K562 (cell line): ENCODE measurements at regions not wholly inside any gene's neighbourhood (a gene's known extent, or its start where the extent isn't known, plus 50 kb on each side); places are given as distances from the start of the nearest gene placed in this dataset.

Experiments used
- ATAC-seq: fragments of 200-7000 bp; cut with Tn5 transposase; 3 replicates; pipeline ENCODE4 v1.9.1; 2020; ENCODE audit warnings: moderate library complexity
- BruUV-seq: library from RNA; stranded (reverse); fragments of 400-500 nt; replicated peaks from 2 replicates; lab custom pipeline; 2021; lab: Mats Ljungman, UMichigan
- CTCF ChIA-PET: fragments of 300-600 bp; formaldehyde crosslinking; extraction: SDS; loops from one replicate; lab custom pipeline; 2021; ENCODE audit warnings: low intra/inter-chr PET ratio; lab: Yijun Ruan, JAX
- POLR2A ChIA-PET: fragments of 300-600, 350-650 bp; sonication (Branson Sonifier 250); formaldehyde crosslinking; extraction: SDS; loops from one replicate; lab custom pipeline; 2021; ENCODE audit warnings: antibody characterized with exemption, inconsistent platforms; lab: Yijun Ruan, JAX
- DNase-seq, 4 experiments: peaks; one replicate each; pipeline versions ENCODE4 v3.0.0 to v3.0.0-alpha.2; 2011 to 2018; ENCODE audit warnings: low spot score in 3 of 4, mixed read lengths in 3 of 4; ENCODE audit errors: extremely low read depth in 1 of 4
- FAIRE-seq: peaks from 2 replicates; lab custom pipeline; 2011; peaks lifted over from hg19 to GRCh38; lab: Jason Lieb, UNC
- H2AFZ ChIP-seq: 2 replicates; pipeline ENCODE4 v1.6.0; 2011; ENCODE audit warnings: low read depth, low read length, control low read depth, inconsistent platforms
- H3K27ac ChIP-seq: fragments of 200-600 bp; 3 replicates; pipeline ENCODE4 v1.8.0; 2011; ENCODE audit warnings: low read depth, mild to moderate bottlenecking, control low read depth, inconsistent platforms, low read length, moderate library complexity, mixed read lengths; ENCODE audit errors: extremely low read depth
- H3K27me3 ChIP-seq, 2 experiments: fragments of 300-600 bp in 1 of 2; 2 replicates in 1 of 2; 3 replicates in 1 of 2; pipeline versions ENCODE4 v1.6.0 to v1.8.0; 2011; ENCODE audit warnings: inconsistent platforms in 2 of 2, low read length in 2 of 2, mild to moderate bottlenecking in 1 of 2, mixed read lengths in 1 of 2, moderate library complexity in 1 of 2; ENCODE audit not compliant: control insufficient read depth in 2 of 2, insufficient read depth in 2 of 2
- H3K36me3 ChIP-seq: fragments of 300-600 bp; 3 replicates; pipeline ENCODE4 v1.8.0; 2011; ENCODE audit warnings: mild to moderate bottlenecking, low read length, inconsistent platforms; ENCODE audit not compliant: control insufficient read depth, insufficient read depth
- H3K4me1 ChIP-seq, 2 experiments: fragments of 200-600 bp in 1 of 2; replicated peaks in 1 of 2; 2 replicates in 1 of 2; 3 replicates in 1 of 2; pipeline versions ENCODE4 v1.5.1 to v1.8.0; 2011; ENCODE audit warnings: inconsistent platforms in 2 of 2, low read length in 2 of 2, mild to moderate bottlenecking in 1 of 2, mixed read lengths in 1 of 2, moderate library complexity in 1 of 2; ENCODE audit not compliant: control insufficient read depth in 2 of 2, insufficient read depth in 2 of 2
- H3K4me2 ChIP-seq: 2 replicates; pipeline ENCODE4 v1.6.1; 2011; ENCODE audit warnings: low read length, control low read depth, inconsistent platforms, mixed read lengths; ENCODE audit not compliant: insufficient read depth
- H3K4me3 ChIP-seq: fragments of 200-600 bp; sonication (generic), shearing (Covaris generic); 2 replicates; pipeline ENCODE4 v1.5.1; 2016; ENCODE audit warnings: control low read depth, inconsistent platforms
- H3K79me2 ChIP-seq: fragments of 200-600 bp; 3 replicates; pipeline ENCODE4 v1.8.0; 2011; ENCODE audit warnings: low read length, inconsistent platforms; ENCODE audit not compliant: control insufficient read depth, insufficient read depth
- H3K9ac ChIP-seq, 2 experiments: 2 replicates each; pipeline versions ENCODE4 v1.6.0 to v1.6.1; 2011; ENCODE audit warnings: low read depth in 2 of 2, low read length in 2 of 2, control low read depth in 1 of 2, inconsistent platforms in 1 of 2, mild to moderate bottlenecking in 1 of 2, mixed read lengths in 1 of 2; ENCODE audit not compliant: insufficient read depth in 1 of 2
- H3K9me1 ChIP-seq: one replicate; pipeline ENCODE4 v1.6.0; 2011; ENCODE audit warnings: inconsistent platforms, mild to moderate bottlenecking, low read length, moderate library complexity; ENCODE audit not compliant: control insufficient read depth, insufficient read depth
- H3K9me3 ChIP-seq: replicated peaks from 2 replicates; pipeline ENCODE4 v1.5.1; 2011; ENCODE audit warnings: low read depth, low read length, inconsistent platforms; ENCODE audit not compliant: control insufficient read depth, insufficient read depth
- H4K20me1 ChIP-seq: replicated peaks from 2 replicates; pipeline ENCODE4 v1.6.1; 2011; ENCODE audit warnings: low read length, inconsistent platforms, mixed read lengths; ENCODE audit not compliant: control insufficient read depth, insufficient read depth
- BACH1 ChIP-seq: fragments of 200-800 bp; sonication (Bioruptor generic); IDR thresholded peaks from 2 replicates; pipeline ENCODE4 v1.6.1; 2016; ENCODE audit warnings: missing genetic modification characterization, missing compliant biosample characterization
- CBX2 ChIP-seq: fragments of 200-600 bp; sonication (generic); IDR thresholded peaks from one replicate; pipeline ENCODE4 v1.6.1; 2012; ENCODE audit warnings: mild to moderate bottlenecking, low read length, inconsistent platforms; ENCODE audit not compliant: insufficient read depth, poor library complexity, severe bottlenecking
- EP300 ChIP-seq: IDR thresholded peaks from 2 replicates; pipeline ENCODE4 v1.6.1; 2012; ENCODE audit warnings: low read length, improper control_type of control experiment
- ETV5 ChIP-seq: sonication (generic); formaldehyde crosslinking; IDR thresholded peaks from 2 replicates; pipeline ENCODE4 v1.4.0; 2020; ENCODE audit warnings: low read depth, mild to moderate bottlenecking, missing genetic modification reagents
- HSF4 ChIP-seq: fragments of 250-450 bp; sonication (Bioruptor Pico); IDR thresholded peaks from 2 replicates; pipeline ENCODE4 v2.1.2; 2022; ENCODE audit warnings: mild to moderate bottlenecking, moderate library complexity, borderline replicate concordance
- PHF21A ChIP-seq: fragments of 450-650 bp; IDR thresholded peaks from 2 replicates; pipeline ENCODE4 v1.6.1; 2017; ENCODE audit warnings: low read depth, borderline replicate concordance
- RBM14 ChIP-seq: fragments of 200-400 bp; formaldehyde crosslinking; IDR thresholded peaks from 2 replicates; pipeline ENCODE4 v1.6.1; 2018; ENCODE audit warnings: low read depth, mild to moderate bottlenecking, low read length, moderate library complexity, borderline replicate concordance; ENCODE audit not compliant: insufficient read depth
- SNRNP70 ChIP-seq: fragments of 200-400 bp; formaldehyde crosslinking; optimal IDR thresholded peaks from 2 replicates; pipeline ENCODE3; 2017; ENCODE audit warnings: low read depth, low read length
- ZNF133 ChIP-seq: fragments of 250-450 bp; sonication (Bioruptor Pico); IDR thresholded peaks from 2 replicates; pipeline ENCODE4 v1.4.0; 2020; ENCODE audit warnings: mild to moderate bottlenecking
- ZNF146 ChIP-seq: IDR thresholded peaks from one replicate; pipeline ENCODE4 v1.6.1; 2018; ENCODE audit warnings: missing compliant biosample characterization; ENCODE audit not compliant: unreplicated experiment
- ZNF3 ChIP-seq: fragments of 250-450 bp; sonication (Bioruptor Pico); IDR thresholded peaks from 2 replicates; pipeline ENCODE4 v1.5.0; 2021; ENCODE audit warnings: mild to moderate bottlenecking, moderate library complexity
- ZNF668 ChIP-seq: fragments of 250-450 bp; sonication (Bioruptor Pico); IDR thresholded peaks from 2 replicates; pipeline ENCODE4 v1.8.0; 2022; ENCODE audit warnings: mild to moderate bottlenecking, inconsistent platforms
- ZNF778 ChIP-seq: fragments of 450-650 bp; formaldehyde crosslinking; IDR thresholded peaks from 2 replicates; pipeline ENCODE4 v1.4.0; 2020; ENCODE audit warnings: mild to moderate bottlenecking, moderate library complexity
- WGBS: fragments of 100-300 bp; shearing (Covaris generic); methylation state at CpG from one replicate; pipeline ENCODE4 v1.1.6; 2016; ENCODE audit warnings: low coverage, mixed read lengths; ENCODE audit not compliant: insufficient coverage; ENCODE audit errors: missing lambda C conversion rate; 5-methylcytosine and 5-hydroxymethylcytosine counted together
- in situ Hi-C: fragments of 300-500 bp; cut with MboI; formaldehyde crosslinking; loops from 4 replicates; pipeline ENCODE4 v1.15.0; 2018; ENCODE audit warnings: inconsistent platforms, mixed read lengths
- intact Hi-C: fragments of 100-400 bp; cut with micrococcal nuclease; formaldehyde crosslinking; loops from 2 replicates; pipeline ENCODE4 v1.14.2; 2022
- TF ChIP-seq, protein P1 (sequence below): fragments of 450-650 bp; conservative IDR thresholded peaks from 2 replicates; pipeline ENCODE4 v1.6.1; 2016; ENCODE audit warnings: missing genetic modification characterization, low read depth, mild to moderate bottlenecking, missing compliant biosample characterization, moderate library complexity
- TF ChIP-seq, protein P2 (sequence below), 2 experiments: IDR thresholded peaks; 2 replicates each; pipeline ENCODE4 v1.6.1; 2011; ENCODE audit warnings: borderline replicate concordance in 1 of 2, control low read depth in 1 of 2, low read depth in 1 of 2, low read length in 1 of 2, mild to moderate bottlenecking in 1 of 2, mixed read lengths in 1 of 2, moderate library complexity in 1 of 2; ENCODE audit not compliant: insufficient read depth in 1 of 2, insufficient read length in 1 of 2, poor library complexity in 1 of 2, severe bottlenecking in 1 of 2; ENCODE audit errors: extremely low read depth in 1 of 2
- TF ChIP-seq, protein P3 (sequence below), 2 experiments: fragments of 250-450 bp in 1 of 2; fragments of 450-650 bp in 1 of 2; sonication (Bioruptor Pico) in 1 of 2; IDR thresholded peaks; 2 replicates each; pipeline versions ENCODE4 v1.6.1 to v1.8.0; 2016 to 2021; ENCODE audit warnings: mild to moderate bottlenecking in 2 of 2, moderate library complexity in 2 of 2, missing compliant biosample characterization in 1 of 2, missing genetic modification characterization in 1 of 2
- TF ChIP-seq, protein P4 (sequence below): fragments of 250-450 bp; sonication (Bioruptor Pico); IDR thresholded peaks from 2 replicates; pipeline ENCODE4 v1.4.0; 2020; ENCODE audit warnings: borderline replicate concordance

DNA sequence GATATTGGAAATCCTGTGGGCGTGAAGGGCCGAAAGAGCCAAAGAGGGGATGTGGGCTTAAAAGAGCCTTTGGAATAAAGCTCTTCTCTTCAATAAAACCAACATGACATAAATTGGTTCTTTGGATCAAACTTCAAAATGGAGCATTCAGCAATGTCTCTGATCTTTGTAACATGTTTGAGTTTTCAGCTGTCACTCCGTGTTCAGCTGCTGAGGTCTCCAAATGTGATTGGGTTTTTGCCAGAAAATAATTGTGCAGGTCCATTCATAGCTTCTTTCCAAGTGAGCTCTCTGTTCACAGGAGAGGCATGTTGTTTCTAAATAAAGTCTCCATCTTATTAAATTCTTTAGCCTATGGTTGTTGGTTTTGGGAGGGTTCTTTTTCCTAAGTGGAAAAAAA lies 127.6 kb upstream of the CCDC68 start:
- Histone ChIP-seq H4K20me1 (no peaks in the 10 kb centered on the region), H3K79me2 (no peaks in the 10 kb centered on the region), H3K4me3 (no peak overlapping the region), H3K9me1 (no peaks in the 10 kb centered on the region), H3K9me3 (no peaks in the 10 kb centered on the region), H3K4me1 (no peaks in the 10 kb centered on the region), H3K27me3 (no peaks in the 10 kb centered on the region), H3K4me2 (no peak overlapping the region), H3K36me3 (no peaks in the 10 kb centered on the region), H2AFZ (no peak overlapping the region), H3K27ac (no peak overlapping the region), H3K9ac (no peak overlapping the region)
- no TSS peak for BruUV-seq
- no peak for DNase-seq
- no peak for ATAC-seq
- intact Hi-C loops (no loop called here), in situ Hi-C loops (no loop called here)
- ChIA-PET POLR2A (interaction anchor here (1.2 kb wide), 1 partner anchor 15 kb away, joined by 3 read pairs; no protein-coding TSS in a partner anchor), CTCF (no interaction called here)
- 0% methylated on average over 3 of the region's 3 CpGs for WGBS
- no peak for FAIRE-seq
- TF ChIP-seq ZNF668 (CRISPR knock-in tag) (no peak), CBX2 (no peak), EP300 (no peak), BACH1 (no peak), ZNF778 (CRISPR knock-in tag) (no peak), ZNF3 (CRISPR knock-in tag) (no peak), ZNF133 (CRISPR knock-in tag) (no peak), HSF4 (CRISPR knock-in tag) (no peak), RBM14 (no peak), ZNF146 (CRISPR knock-in tag) (no peak), SNRNP70 (no peak), ETV5 (CRISPR knock-in tag) (no peak), PHF21A (no peak)
- TF ChIP-seq, protein P1, sequence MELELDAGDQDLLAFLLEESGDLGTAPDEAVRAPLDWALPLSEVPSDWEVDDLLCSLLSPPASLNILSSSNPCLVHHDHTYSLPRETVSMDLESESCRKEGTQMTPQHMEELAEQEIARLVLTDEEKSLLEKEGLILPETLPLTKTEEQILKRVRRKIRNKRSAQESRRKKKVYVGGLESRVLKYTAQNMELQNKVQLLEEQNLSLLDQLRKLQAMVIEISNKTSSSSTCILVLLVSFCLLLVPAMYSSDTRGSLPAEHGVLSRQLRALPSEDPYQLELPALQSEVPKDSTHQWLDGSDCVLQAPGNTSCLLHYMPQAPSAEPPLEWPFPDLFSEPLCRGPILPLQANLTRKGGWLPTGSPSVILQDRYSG: no peak
- TF ChIP-seq, protein P2, sequence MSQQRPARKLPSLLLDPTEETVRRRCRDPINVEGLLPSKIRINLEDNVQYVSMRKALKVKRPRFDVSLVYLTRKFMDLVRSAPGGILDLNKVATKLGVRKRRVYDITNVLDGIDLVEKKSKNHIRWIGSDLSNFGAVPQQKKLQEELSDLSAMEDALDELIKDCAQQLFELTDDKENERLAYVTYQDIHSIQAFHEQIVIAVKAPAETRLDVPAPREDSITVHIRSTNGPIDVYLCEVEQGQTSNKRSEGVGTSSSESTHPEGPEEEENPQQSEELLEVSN (IDR thresholded peaks at IDR 0.05; ENCODE audit: borderline replicate concordance in 1 of 2, extremely low read depth in 1 of 2, insufficient read depth in 1 of 2, insufficient read length in 1 of 2, low read depth in 1 of 2, low read length in 1 of 2, poor library complexity in 1 of 2, severe bottlenecking in 1 of 2): no peak
- TF ChIP-seq, protein P3, sequence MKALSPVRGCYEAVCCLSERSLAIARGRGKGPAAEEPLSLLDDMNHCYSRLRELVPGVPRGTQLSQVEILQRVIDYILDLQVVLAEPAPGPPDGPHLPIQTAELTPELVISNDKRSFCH (CRISPR knock-in tag; IDR thresholded peaks at IDR 0.05): no peak
- TF ChIP-seq, protein P3 (tag; IDR thresholded peaks at IDR 0.05): no peak
- TF ChIP-seq, protein P4, sequence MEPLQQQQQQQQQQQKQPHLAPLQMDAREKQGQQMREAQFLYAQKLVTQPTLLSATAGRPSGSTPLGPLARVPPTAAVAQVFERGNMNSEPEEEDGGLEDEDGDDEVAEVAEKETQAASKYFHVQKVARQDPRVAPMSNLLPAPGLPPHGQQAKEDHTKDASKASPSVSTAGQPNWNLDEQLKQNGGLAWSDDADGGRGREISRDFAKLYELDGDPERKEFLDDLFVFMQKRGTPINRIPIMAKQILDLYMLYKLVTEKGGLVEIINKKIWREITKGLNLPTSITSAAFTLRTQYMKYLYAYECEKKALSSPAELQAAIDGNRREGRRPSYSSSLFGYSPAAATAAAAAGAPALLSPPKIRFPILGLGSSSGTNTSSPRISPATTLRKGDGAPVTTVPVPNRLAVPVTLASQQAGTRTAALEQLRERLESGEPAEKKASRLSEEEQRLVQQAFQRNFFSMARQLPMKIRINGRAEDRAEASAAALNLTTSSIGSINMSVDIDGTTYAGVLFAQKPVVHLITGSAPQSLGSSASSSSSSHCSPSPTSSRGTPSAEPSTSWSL (CRISPR knock-in tag): no peak
